Neural crest cell (in vitro differentiated cells): ENCODE measurements at regions not wholly inside any gene's neighbourhood (a gene's known extent, or its start where the extent isn't known, plus 50 kb on each side); places are given as distances from the start of the nearest gene placed in this dataset.

Experiments
- DNase-seq: peaks from one replicate; pipeline ENCODE4 v3.0.0; 2021; ENCODE audit warnings: low read depth, mixed read lengths, low spot score
- H3K27ac Mint-ChIP-seq: one replicate; pipeline ENCODE4 v1.8.0; 2021; ENCODE audit warnings: mild to moderate bottlenecking, mixed read lengths; ENCODE audit not compliant: unreplicated experiment
- H3K27me3 Mint-ChIP-seq: 2 replicates; pipeline ENCODE4 v1.8.0; 2021; ENCODE audit warnings: low read depth, mild to moderate bottlenecking, mixed read lengths
- H3K36me3 Mint-ChIP-seq: 2 replicates; pipeline ENCODE4 v1.8.0; 2021; ENCODE audit warnings: low read depth, mild to moderate bottlenecking, mixed read lengths
- H3K4me1 Mint-ChIP-seq: 2 replicates; pipeline ENCODE4 v1.8.0; 2021; ENCODE audit warnings: mixed read lengths
- H3K4me3 Mint-ChIP-seq: one replicate; pipeline ENCODE4 v1.8.0; 2021; ENCODE audit warnings: mild to moderate bottlenecking, mixed read lengths
- H3K9me3 Mint-ChIP-seq: 2 replicates; pipeline ENCODE4 v1.8.0; 2021; ENCODE audit warnings: mixed read lengths
- TF ChIP-seq, protein P1 (sequence below): fragments of 200-600 bp; sonication (generic); conservative IDR thresholded peaks from 2 replicates; pipeline ENCODE4 v1.5.0; 2021; ENCODE audit warnings: antibody characterized with exemption, mild to moderate bottlenecking

DNA sequence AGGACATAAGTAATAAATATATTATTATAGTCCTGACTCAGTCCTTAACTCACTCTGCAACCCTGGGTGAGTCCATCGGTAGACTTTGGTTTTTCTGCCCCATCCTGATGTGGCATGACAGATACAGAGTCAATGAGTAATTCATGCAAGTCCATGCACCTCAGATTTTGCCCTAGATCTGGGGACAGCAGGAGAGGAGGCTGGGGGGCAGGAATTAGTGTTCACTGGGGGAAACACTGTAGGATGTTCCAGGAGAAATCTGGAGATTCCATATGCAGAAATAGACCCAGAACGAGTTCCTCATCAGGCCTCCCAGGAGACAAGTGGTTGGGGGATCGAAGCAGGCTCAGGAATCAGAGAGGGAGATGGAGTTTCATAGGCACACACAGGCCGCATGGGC lies 150.8 kb downstream of the DICER1 start:
- Mint-ChIP-seq H3K27me3 (no peaks in the 10 kb centered on the region), H3K27ac (no peak overlapping the region), H3K9me3 (no peaks in the 10 kb centered on the region), H3K4me1 (peaks cover 4% of the 10 kb centered on the region), H3K4me3 (no peak overlapping the region), H3K36me3 (no peaks in the 10 kb centered on the region)
- TF ChIP-seq, protein P1, sequence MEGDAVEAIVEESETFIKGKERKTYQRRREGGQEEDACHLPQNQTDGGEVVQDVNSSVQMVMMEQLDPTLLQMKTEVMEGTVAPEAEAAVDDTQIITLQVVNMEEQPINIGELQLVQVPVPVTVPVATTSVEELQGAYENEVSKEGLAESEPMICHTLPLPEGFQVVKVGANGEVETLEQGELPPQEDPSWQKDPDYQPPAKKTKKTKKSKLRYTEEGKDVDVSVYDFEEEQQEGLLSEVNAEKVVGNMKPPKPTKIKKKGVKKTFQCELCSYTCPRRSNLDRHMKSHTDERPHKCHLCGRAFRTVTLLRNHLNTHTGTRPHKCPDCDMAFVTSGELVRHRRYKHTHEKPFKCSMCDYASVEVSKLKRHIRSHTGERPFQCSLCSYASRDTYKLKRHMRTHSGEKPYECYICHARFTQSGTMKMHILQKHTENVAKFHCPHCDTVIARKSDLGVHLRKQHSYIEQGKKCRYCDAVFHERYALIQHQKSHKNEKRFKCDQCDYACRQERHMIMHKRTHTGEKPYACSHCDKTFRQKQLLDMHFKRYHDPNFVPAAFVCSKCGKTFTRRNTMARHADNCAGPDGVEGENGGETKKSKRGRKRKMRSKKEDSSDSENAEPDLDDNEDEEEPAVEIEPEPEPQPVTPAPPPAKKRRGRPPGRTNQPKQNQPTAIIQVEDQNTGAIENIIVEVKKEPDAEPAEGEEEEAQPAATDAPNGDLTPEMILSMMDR, result no peak
- no peak for DNase-seq

DNA sequence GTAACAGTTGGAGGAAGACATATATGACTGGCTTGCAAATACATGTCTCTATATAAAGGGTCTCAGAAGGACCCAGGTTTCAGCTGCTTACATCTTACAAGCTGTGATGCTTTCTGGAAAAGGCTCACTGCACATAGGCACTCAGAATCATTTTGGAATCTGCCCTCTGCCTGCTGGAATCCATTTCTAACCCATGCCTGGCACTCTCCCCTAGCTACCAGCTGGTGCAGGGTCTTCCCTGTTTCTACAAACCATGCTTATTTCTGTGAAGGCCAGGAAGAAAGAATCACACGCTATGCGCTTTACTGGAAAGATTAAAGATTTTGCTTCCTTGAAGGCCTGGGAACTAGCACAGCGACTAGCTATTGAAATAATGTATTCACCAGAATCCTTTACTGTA lies 151.3 kb downstream of the DICER1 start:
- peaks cover 4% of the 10 kb centered on the region for H3K4me1 Mint-ChIP-seq
- H3K27ac Mint-ChIP-seq, result no peak overlapping the region
- H3K9me3 Mint-ChIP-seq, result no peaks in the 10 kb centered on the region
- TF ChIP-seq, protein P1, result no peak
- H3K27me3 Mint-ChIP-seq, result peaks cover 3% of the 10 kb centered on the region
- no peak for DNase-seq
- no peak overlapping the region for H3K4me3 Mint-ChIP-seq
- H3K36me3 Mint-ChIP-seq, result no peaks in the 10 kb centered on the region

DNA sequence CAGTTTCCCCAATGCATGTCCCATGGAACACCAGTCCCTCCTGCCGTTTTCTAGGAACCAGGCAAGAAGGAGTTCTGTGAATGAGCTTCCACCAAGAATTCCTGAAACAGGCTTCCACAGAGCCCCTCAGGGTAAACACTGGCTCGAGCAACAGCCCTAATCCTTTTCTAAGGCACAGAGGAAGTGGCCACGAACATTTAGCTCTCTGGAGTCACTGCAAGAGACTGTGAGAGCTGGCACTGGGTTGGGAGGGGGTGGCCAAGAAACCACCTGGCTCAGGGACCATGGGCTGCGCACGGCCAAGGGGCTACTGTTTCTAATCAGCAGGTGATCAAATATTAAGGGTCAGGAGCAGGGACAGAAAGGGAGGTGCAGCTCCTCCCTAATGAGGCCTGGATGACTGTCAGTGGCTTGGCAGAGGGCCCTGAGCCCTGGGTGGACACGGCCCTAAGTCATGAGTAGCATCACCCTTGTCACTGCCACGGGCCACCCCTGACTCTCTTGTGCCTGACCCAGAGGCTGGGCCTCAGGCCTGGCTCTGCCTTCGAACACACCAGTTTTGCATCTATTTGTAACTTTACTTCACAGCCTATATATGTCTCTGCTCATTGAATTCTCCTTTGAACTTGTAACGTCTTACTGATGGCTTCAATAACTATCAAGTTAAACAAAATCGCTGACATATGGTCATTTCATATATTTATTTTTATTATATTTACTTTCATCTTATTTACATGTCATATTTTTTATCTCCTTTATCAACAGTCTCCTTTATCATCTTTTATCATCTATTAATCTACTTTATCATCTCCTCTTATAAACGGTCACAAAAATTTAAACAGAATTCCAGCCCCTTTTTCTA lies 154.0 kb downstream of the DICER1 start:
- no peak overlapping the region for H3K4me3 Mint-ChIP-seq
- no peaks in the 10 kb centered on the region for H3K9me3 Mint-ChIP-seq
- H3K27ac Mint-ChIP-seq, result no peak overlapping the region
- peaks cover 19% of the 10 kb centered on the region for H3K27me3 Mint-ChIP-seq
- H3K36me3 Mint-ChIP-seq, result no peaks in the 10 kb centered on the region
- DNase-seq, result no peak
- TF ChIP-seq, protein P1, result no peak
- H3K4me1 Mint-ChIP-seq, result peaks cover under 1% of the 10 kb centered on the region

GRCh38 chr14:94998685-94999084 lies 158.6 kb downstream of the DICER1 start:
- H3K9me3 Mint-ChIP-seq, result no peaks in the 10 kb centered on the region
- H3K36me3 Mint-ChIP-seq, result no peaks in the 10 kb centered on the region
- no peak overlapping the region for H3K4me3 Mint-ChIP-seq
- TF ChIP-seq, protein P1, result no peak
- H3K27ac Mint-ChIP-seq, result no peak overlapping the region
- no peak for DNase-seq
- no peaks in the 10 kb centered on the region for H3K4me1 Mint-ChIP-seq
- peaks cover 48% of the 10 kb centered on the region for H3K27me3 Mint-ChIP-seq

GRCh38 chr14:94998110-94998509 lies 159.2 kb downstream of the DICER1 start:
- TF ChIP-seq, protein P1, result no peak
- Mint-ChIP-seq H3K4me1 (no peaks in the 10 kb centered on the region), H3K27ac (no peak overlapping the region), H3K9me3 (no peaks in the 10 kb centered on the region), H3K4me3 (no peak overlapping the region), H3K27me3 (peaks cover 48% of the 10 kb centered on the region), H3K36me3 (no peaks in the 10 kb centered on the region)
- DNase-seq, result no peak
